ENCODE measurements at regions not wholly inside any gene's neighbourhood (a gene's known extent, or its start where the extent isn't known, plus 50 kb on each side); places are given as distances from the start of the nearest gene placed in this dataset.
"Not testable (repeated sequence)": the region's sequence is repeated elsewhere in the genome, so short reads cannot be mapped to it uniquely, and the experiment has no call there.

GRCh38 chr3:118525077-118525476 lies 509.6 kb downstream of the IGSF11 start:
- no peak for DNase-seq (ENCODE audit: low read depth)

GRCh38 chr3:118526758-118527513 lies 507.7 kb downstream of the IGSF11 start:
- DNase-seq (ENCODE audit: low read depth) = no peak

- no peak for DNase-seq (ENCODE audit: low read depth)
Measured at GRCh38 chr3:118527514-118528044, 507.1 kb downstream of the IGSF11 start.

- no peak for DNase-seq (ENCODE audit: low read depth)
Measured at GRCh38 chr3:118529554-118529953, 505.1 kb downstream of the IGSF11 start.

GRCh38 chr3:118530350-118530922 lies 504.2 kb downstream of the IGSF11 start:
- DNase-seq (ENCODE audit: low read depth) = no peak

- not testable (repeated sequence) for DNase-seq (ENCODE audit: low read depth)
Measured at GRCh38 chr3:118530927-118531356, 503.7 kb downstream of the IGSF11 start.

- DNase-seq (ENCODE audit: low read depth) = no peak
Measured at GRCh38 chr3:118531816-118532215, 502.8 kb downstream of the IGSF11 start.

- no peak for DNase-seq (ENCODE audit: low read depth)
Measured at GRCh38 chr3:118533676-118534075, 501.0 kb downstream of the IGSF11 start.

GRCh38 chr3:118534519-118534918 lies 500.1 kb downstream of the IGSF11 start:
- DNase-seq (ENCODE audit: low read depth) = no peak

- no peak for DNase-seq (ENCODE audit: low read depth)
Measured at GRCh38 chr3:118536764-118537163, 497.9 kb downstream of the IGSF11 start.

- DNase-seq (ENCODE audit: low read depth) = no peak
Measured at GRCh38 chr3:118537454-118537853, 497.2 kb downstream of the IGSF11 start.

- no peak for DNase-seq (ENCODE audit: low read depth)
Measured at GRCh38 chr3:118538187-118538586, 496.5 kb downstream of the IGSF11 start.

- DNase-seq (ENCODE audit: low read depth) = not testable (repeated sequence)
Measured at GRCh38 chr3:118539820-118540447, 494.7 kb downstream of the IGSF11 start.

GRCh38 chr3:118540448-118540821 lies 494.2 kb downstream of the IGSF11 start:
- DNase-seq (ENCODE audit: low read depth) = not testable (repeated sequence)

- DNase-seq (ENCODE audit: low read depth) = no peak
Measured at GRCh38 chr3:118540826-118541225, 493.8 kb downstream of the IGSF11 start.

GRCh38 chr3:118541796-118542195 lies 492.9 kb downstream of the IGSF11 start:
- DNase-seq (ENCODE audit: low read depth) = no peak

GRCh38 chr3:118543832-118544231 lies 490.8 kb downstream of the IGSF11 start:
- no peak for DNase-seq (ENCODE audit: low read depth)

GRCh38 chr3:118544458-118544857 lies 490.2 kb downstream of the IGSF11 start:
- no peak for DNase-seq (ENCODE audit: low read depth)

- no peak for DNase-seq (ENCODE audit: low read depth)
Measured at GRCh38 chr3:118548434-118548833, 486.2 kb downstream of the IGSF11 start.

- DNase-seq (ENCODE audit: low read depth) = no peak
Measured at GRCh38 chr3:118550122-118550521, 484.5 kb downstream of the IGSF11 start.

GRCh38 chr3:118550556-118550955 lies 484.1 kb downstream of the IGSF11 start:
- DNase-seq (ENCODE audit: low read depth) = no peak

GRCh38 chr3:118554148-118554838 lies 480.4 kb downstream of the IGSF11 start:
- no peak for DNase-seq (ENCODE audit: low read depth)

All from stimulated activated CD8-positive, alpha-beta memory T cell treated with anti-CD3 and anti-CD28 coated beads, Interleukin-12 subunit alpha, Interleukin-12 subunit beta, amount 100 ng/mL, for 1 hour (primary cell).